Body of pancreas (tissue), 4 donors: ENCODE measurements at regions not wholly inside any gene's neighbourhood (a gene's known extent, or its start where the extent isn't known, plus 50 kb on each side); places are given as distances from the start of the nearest gene placed in this dataset.

Source experiments
- ATAC-seq: fragments of 150-250 bp; one replicate; pipeline ENCODE4 v1.9.1; 2016
- DNase-seq, 4 donors: peaks; one replicate each; pipeline ENCODE4 v3.0.0-alpha.2; 2019
- H3K27ac ChIP-seq, 4 donors: fragments of 200-600 bp; sonication (generic); 1 replicate in 3 of 4; 2 replicates in 1 of 4; pipeline versions ENCODE4 v1.5.1 to v1.6.1; 2016 to 2019; ENCODE audit warnings: mild to moderate bottlenecking in 1 of 4, mixed read lengths in 1 of 4, moderate library complexity in 1 of 4
- H3K27me3 ChIP-seq, 2 donors: fragments of 200-600 bp; sonication (generic); one replicate each; pipeline ENCODE4 v1.6.0; 2016; ENCODE audit warnings: mild to moderate bottlenecking in 1 of 2
- H3K36me3 ChIP-seq, 2 donors: fragments of 200-600 bp; sonication (generic); replicated peaks in 1 of 2; 2 replicates each; pipeline ENCODE4 v1.5.1; 2016; ENCODE audit warnings: low read depth in 2 of 2; ENCODE audit not compliant: insufficient read depth in 1 of 2
- H3K4me1 ChIP-seq: fragments of 200-600 bp; sonication (generic); one replicate; pipeline ENCODE4 v1.6.0; 2016
- H3K4me3 ChIP-seq, 2 donors: fragments of 200-600 bp; sonication (generic); 1 replicate in 1 of 2; 2 replicates in 1 of 2; pipeline ENCODE4 v1.5.1; 2016 to 2019
- H3K9me3 ChIP-seq, 3 donors: fragments of 200-600 bp; sonication (generic); 1 replicate in 2 of 3; 2 replicates in 1 of 3; pipeline ENCODE4 v1.5.1; 2016
- POLR2A ChIP-seq, 3 donors: fragments of 450-650 bp; IDR thresholded peaks; one replicate each; pipeline ENCODE4 v1.6.1; 2016; ENCODE audit warnings: antibody characterized with exemption in 3 of 3, mild to moderate bottlenecking in 2 of 3
- WGBS, 2 donors: methylation state at CpG; one replicate each; pipeline ENCODE4 v1.1.5; 2017; 5-methylcytosine and 5-hydroxymethylcytosine counted together
- intact Hi-C: fragments of 100-400 bp; cut with DNase I; formaldehyde crosslinking; loops from one replicate; pipeline ENCODE4 v1.15.1; 2023
- TF ChIP-seq, protein P1 (sequence below), 7 experiments: fragments of 450-650 bp in 4 of 7; fragments of 200-600 bp in 3 of 7; sonication (generic) in 3 of 7; IDR thresholded peaks; one replicate each; pipeline ENCODE4 v1.5.1; 2016 to 2019; ENCODE audit warnings: antibody characterized with exemption in 7 of 7

DNA sequence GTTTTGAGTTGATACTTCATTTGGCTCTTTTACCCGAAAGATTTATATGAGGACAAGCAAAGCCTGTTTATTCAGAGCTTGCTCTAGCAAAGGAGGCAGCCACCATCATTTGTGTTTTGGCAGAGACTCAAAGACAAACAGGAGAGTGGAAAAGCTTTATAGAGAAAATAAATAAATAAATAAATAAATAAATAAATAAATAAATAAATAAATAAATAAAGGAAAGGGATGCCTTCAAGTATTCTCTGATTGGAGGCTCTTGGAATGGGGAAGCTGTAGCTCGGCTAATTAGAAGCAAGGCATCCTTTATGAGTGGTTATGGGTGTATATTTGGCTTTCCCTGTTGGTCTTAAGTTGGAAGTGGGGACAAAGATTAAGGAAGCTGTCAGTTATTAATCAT is 229.8 kb downstream of the RASSF9 start:
- H3K4me1 ChIP-seq, result no peaks in the 10 kb centered on the region
- intact Hi-C loops, result no loop called here
- no peaks in the 10 kb centered on the region for H3K9me3 ChIP-seq
- DNase-seq (no peak), ATAC-seq (no peak)
- no peaks in the 10 kb centered on the region for H3K27me3 ChIP-seq
- H3K27ac ChIP-seq, result no peak overlapping the region
- WGBS, 2 donors, result 86 to 92% methylated on average over 2 of the region's 2 CpGs
- TF ChIP-seq, protein P1, sequence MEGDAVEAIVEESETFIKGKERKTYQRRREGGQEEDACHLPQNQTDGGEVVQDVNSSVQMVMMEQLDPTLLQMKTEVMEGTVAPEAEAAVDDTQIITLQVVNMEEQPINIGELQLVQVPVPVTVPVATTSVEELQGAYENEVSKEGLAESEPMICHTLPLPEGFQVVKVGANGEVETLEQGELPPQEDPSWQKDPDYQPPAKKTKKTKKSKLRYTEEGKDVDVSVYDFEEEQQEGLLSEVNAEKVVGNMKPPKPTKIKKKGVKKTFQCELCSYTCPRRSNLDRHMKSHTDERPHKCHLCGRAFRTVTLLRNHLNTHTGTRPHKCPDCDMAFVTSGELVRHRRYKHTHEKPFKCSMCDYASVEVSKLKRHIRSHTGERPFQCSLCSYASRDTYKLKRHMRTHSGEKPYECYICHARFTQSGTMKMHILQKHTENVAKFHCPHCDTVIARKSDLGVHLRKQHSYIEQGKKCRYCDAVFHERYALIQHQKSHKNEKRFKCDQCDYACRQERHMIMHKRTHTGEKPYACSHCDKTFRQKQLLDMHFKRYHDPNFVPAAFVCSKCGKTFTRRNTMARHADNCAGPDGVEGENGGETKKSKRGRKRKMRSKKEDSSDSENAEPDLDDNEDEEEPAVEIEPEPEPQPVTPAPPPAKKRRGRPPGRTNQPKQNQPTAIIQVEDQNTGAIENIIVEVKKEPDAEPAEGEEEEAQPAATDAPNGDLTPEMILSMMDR (IDR thresholded peaks at IDR 0.05), result no peak
- TF ChIP-seq POLR2A (IDR thresholded peaks at IDR 0.05), result no peak
- H3K4me3 ChIP-seq, result no peak overlapping the region
- H3K36me3 ChIP-seq, result no peaks in the 10 kb centered on the region

DNA sequence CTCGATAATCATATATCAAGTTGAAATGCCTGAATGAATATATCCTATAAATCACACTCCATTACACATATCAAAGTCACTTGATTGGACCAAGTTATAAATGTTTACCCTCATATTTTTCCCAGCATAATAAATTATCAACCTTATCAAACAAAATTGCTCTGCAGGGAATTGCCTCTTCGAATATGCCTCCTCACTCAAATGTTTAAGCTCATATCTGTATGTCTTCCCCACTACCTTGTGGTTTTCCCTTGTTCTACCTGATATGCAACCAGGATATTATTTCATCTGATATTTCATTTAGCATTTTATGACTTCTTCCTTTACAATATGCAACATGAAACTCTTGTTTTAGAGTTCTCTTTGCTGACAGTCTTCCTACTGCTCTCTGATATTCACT is 226.4 kb downstream of the RASSF9 start:
- Histone ChIP-seq H3K9me3 (no peaks in the 10 kb centered on the region), H3K36me3 (no peaks in the 10 kb centered on the region), H3K4me1 (no peaks in the 10 kb centered on the region), H3K27me3 (no peaks in the 10 kb centered on the region), H3K4me3 (no peak overlapping the region), H3K27ac (no peak overlapping the region)
- ATAC-seq (no peak), DNase-seq (no peak)
- intact Hi-C loops, result no loop called here
- WGBS, 2 donors, result 66 to 69% methylated on average over 2 of the region's 2 CpGs
- no peak for TF ChIP-seq POLR2A (IDR thresholded peaks at IDR 0.05)
- TF ChIP-seq, protein P1 (IDR thresholded peaks at IDR 0.05), result no peak

DNA sequence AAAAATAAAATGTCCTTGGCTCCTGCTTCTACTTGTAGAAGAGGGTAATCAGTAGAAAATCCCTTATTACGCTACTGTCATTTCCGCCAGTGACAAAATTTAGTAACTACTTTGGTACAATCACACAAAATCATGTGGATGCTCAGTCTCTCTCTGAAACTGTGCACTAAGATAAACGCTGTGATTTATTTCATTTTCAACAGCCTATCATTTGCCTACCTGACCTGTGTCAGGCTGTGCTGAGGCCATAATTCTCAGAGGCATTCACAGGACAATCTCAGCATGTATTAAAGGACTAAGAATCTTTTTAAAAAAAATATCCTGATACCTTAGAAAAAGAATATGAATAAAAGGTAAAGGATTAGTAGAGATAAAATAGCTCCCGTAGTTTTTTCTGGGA is 226.0 kb downstream of the RASSF9 start:
- Histone ChIP-seq H3K4me3 (no peak overlapping the region), H3K9me3 (no peaks in the 10 kb centered on the region), H3K27me3 (no peaks in the 10 kb centered on the region), H3K36me3 (no peaks in the 10 kb centered on the region), H3K27ac (no peak overlapping the region), H3K4me1 (no peaks in the 10 kb centered on the region)
- intact Hi-C loops, result no loop called here
- no peak for ATAC-seq
- WGBS, 2 donors, result 87 to 92% methylated on average over 4 of the region's 4 CpGs
- TF ChIP-seq, protein P1 (IDR thresholded peaks at IDR 0.05), result no peak
- no peak for TF ChIP-seq POLR2A (IDR thresholded peaks at IDR 0.05)
- no peak for DNase-seq

DNA sequence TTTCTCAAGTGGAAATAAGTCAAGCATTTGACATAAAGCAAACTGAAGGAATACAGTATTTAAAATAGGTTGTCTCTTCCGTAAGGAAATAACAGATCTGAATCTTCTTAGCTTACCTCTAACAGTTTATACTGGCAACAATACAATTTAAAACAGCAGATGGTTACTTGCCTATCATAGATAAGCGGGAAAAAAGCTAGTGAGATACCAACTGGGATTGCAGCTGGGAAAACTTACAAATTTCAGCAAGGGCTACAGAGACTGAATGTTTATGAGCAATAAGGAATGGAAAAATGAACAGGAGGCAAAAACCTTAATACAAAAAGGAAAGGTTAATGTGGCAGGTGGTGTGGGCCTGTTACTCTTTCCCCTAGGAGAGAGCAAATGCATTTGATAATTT is 220.0 kb downstream of the RASSF9 start:
- Histone ChIP-seq H3K4me3 (no peak overlapping the region), H3K9me3 (no peaks in the 10 kb centered on the region), H3K27me3 (no peaks in the 10 kb centered on the region), H3K36me3 (no peaks in the 10 kb centered on the region), H3K4me1 (peaks cover 7% of the 10 kb centered on the region), H3K27ac (no peak overlapping the region)
- no peak for DNase-seq
- no peak for ATAC-seq
- TF ChIP-seq POLR2A (IDR thresholded peaks at IDR 0.05), result no peak
- TF ChIP-seq, protein P1 (IDR thresholded peaks at IDR 0.05), result no peak
- intact Hi-C loops, result no loop called here
- 32 to 35% methylated on average over 2 of the region's 2 CpGs for whole genome bisulfite sequencing, 2 donors

DNA sequence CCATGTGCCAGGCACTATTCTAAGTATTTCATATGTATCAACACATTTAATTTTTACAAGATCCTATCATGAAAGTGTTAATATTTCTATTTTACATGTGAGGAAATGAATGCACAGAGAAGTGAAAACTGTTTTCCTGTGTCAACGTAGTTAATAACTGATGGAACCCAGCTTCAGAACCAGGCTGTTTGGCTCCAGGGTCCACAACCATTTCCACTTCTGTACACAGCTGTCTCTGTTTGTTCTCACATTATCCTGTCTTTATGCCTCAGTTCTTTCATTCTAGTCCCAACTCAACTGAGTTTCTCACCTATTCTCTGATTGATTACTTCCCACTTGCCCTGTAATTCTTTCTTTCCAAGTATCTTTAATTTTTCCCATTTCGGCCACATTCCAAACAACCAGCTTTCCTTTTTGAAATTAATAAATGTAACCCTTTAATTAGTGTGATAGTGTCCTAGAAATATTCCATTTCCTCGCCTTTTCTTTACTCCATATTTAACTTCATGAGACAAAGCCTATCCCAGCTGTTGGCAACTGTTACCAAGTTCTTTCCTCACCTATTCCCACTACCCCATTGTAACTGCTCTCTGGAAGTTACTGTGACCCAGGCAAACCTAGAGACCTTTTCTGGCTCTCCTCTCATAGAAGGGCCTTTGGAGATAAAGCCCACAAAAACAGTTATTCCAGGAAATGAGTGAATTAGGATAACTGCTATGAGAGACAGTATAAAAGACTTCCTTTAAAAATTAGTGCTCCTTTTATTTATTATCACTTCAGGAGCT is 218.7 kb downstream of the RASSF9 start:
- WGBS, 2 donors, result 61 to 79% methylated on average over 3 of the region's 3 CpGs
- H3K36me3 ChIP-seq, result no peaks in the 10 kb centered on the region
- intact Hi-C loops, result no loop called here
- H3K27ac ChIP-seq, result no peak overlapping the region
- ATAC-seq (no peak), DNase-seq (no peak)
- peaks cover 7% of the 10 kb centered on the region for H3K4me1 ChIP-seq
- no peak overlapping the region for H3K4me3 ChIP-seq
- H3K27me3 ChIP-seq, result no peaks in the 10 kb centered on the region
- H3K9me3 ChIP-seq, result no peaks in the 10 kb centered on the region
- TF ChIP-seq, protein P1 (IDR thresholded peaks at IDR 0.05), result no peak
- no peak for TF ChIP-seq POLR2A (IDR thresholded peaks at IDR 0.05)
